Fibroblast of lung (primary cell): ENCODE measurements at regions not wholly inside any gene's neighbourhood (a gene's known extent, or its start where the extent isn't known, plus 50 kb on each side); places are given as distances from the start of the nearest gene placed in this dataset.
"Not testable (repeated sequence)": the region's sequence is repeated elsewhere in the genome, so short reads cannot be mapped to it uniquely, and the experiment has no call there.

Experiments
- DNase-seq, 2 donors: peaks; one replicate each; pipeline versions ENCODE4 v3.0.0 to v3.0.0-alpha.2; 2010; ENCODE audit warnings: low read depth in 2 of 2
- H2AFZ ChIP-seq: 2 replicates; pipeline ENCODE4 v1.5.1; 2012; ENCODE audit warnings: low read length, control low read depth, inconsistent platforms
- H3K27ac ChIP-seq: 2 replicates; pipeline ENCODE4 v1.5.1; 2011; ENCODE audit warnings: low read length, control low read depth; ENCODE audit not compliant: insufficient read depth
- H3K27me3 ChIP-seq: 2 replicates; pipeline ENCODE4 v1.5.1; 2011; ENCODE audit warnings: mild to moderate bottlenecking, low read length; ENCODE audit not compliant: control insufficient read depth, insufficient read depth
- H3K36me3 ChIP-seq: 2 replicates; pipeline ENCODE4 v1.5.1; 2011; ENCODE audit warnings: low read length; ENCODE audit not compliant: control insufficient read depth, insufficient read depth
- H3K4me1 ChIP-seq: 2 replicates; pipeline ENCODE4 v1.5.1; 2011; ENCODE audit warnings: low read length; ENCODE audit not compliant: control insufficient read depth, insufficient read depth; ENCODE audit errors: extremely low read depth
- H3K4me2 ChIP-seq: 2 replicates; pipeline ENCODE4 v1.5.1; 2011; ENCODE audit warnings: low read length, control low read depth; ENCODE audit not compliant: insufficient read depth; ENCODE audit errors: extremely low read depth
- H3K4me3 ChIP-seq, 4 experiments: fragments of 200-600 bp in 1 of 4; sonication (generic) in 1 of 4; replicated peaks in 1 of 4; 2 replicates each; pipeline ENCODE4 v1.5.1; 2011 to 2016; ENCODE audit warnings: low read length in 4 of 4, low read depth in 3 of 4, mild to moderate bottlenecking in 3 of 4, control low read depth in 2 of 4, inconsistent platforms in 1 of 4, mixed read lengths in 1 of 4; ENCODE audit not compliant: insufficient read depth in 1 of 4; ENCODE audit errors: control extremely low read depth in 1 of 4
- H3K79me2 ChIP-seq: 2 replicates; pipeline ENCODE4 v1.5.1; 2012; ENCODE audit warnings: mild to moderate bottlenecking, low read length, inconsistent platforms; ENCODE audit not compliant: control insufficient read depth, insufficient read depth
- H3K9ac ChIP-seq: 2 replicates; pipeline ENCODE4 v1.5.1; 2011; ENCODE audit warnings: mild to moderate bottlenecking, low read length, control low read depth; ENCODE audit not compliant: insufficient read depth
- H3K9me3 ChIP-seq: 2 replicates; pipeline ENCODE4 v1.5.1; 2012; ENCODE audit warnings: low read depth, low read length; ENCODE audit not compliant: control insufficient read depth, insufficient read depth
- H4K20me1 ChIP-seq: 2 replicates; pipeline ENCODE4 v1.5.1; 2011; ENCODE audit warnings: low read length; ENCODE audit not compliant: control insufficient read depth, insufficient read depth; ENCODE audit errors: extremely low read depth
- EZH2 ChIP-seq: IDR thresholded peaks from 2 replicates; pipeline ENCODE4 v1.5.1; 2012; ENCODE audit warnings: low read length, control low read depth, mild to moderate bottlenecking; ENCODE audit errors: missing control alignments
- TF ChIP-seq, protein P1 (sequence below), 2 donors: IDR thresholded peaks in 1 of 2; conservative IDR thresholded peaks in 1 of 2; 1 replicate in 1 of 2; 2 replicates in 1 of 2; pipeline ENCODE4 v1.5.1; 2011 to 2012; ENCODE audit warnings: low read length in 2 of 2, control low read depth in 1 of 2, inconsistent platforms in 1 of 2, low read depth in 1 of 2, mild to moderate bottlenecking in 1 of 2

DNA sequence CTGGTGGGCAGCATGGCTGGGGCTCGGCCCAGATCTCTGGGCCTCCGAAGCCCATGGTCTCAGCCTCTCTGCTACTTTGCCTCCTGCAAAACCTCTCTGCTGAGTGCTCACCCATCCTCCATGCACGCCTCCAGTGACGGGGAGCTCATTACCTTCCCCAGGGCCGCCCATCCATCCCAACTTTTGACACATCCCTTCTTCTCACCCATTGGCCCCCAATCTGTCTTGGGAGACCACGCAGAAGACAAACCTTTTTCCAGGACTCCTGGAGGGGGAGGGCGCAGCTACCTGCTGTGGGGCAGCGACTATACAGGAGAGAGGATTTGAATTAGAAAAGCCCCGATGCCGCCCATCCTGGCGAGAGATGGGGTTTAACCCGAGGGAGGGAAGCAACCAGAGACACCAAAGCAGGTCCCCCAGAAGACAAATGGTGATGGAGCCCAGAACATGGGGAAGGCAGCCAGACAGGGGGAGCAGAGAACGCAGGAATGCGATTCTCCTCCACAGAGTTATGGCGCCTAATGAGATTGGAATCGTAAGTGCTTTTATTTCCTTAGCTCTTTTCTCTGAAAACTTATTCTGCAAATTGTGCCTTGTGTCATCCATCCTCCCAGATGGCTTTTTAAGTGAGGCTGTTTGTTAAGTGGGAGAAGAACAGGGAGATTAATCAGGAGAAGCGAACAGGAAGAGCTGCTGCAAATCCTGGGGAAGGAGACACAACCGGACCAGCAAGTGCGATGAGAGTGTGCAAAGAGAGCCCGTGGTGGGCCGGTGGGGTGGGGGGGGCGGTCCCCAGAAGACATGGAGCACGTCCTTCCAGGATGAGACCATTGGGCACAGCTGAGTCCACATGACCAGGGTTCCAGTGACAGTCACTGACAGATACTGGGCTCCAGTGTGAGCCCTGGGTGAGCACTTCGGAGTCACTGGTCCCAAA is 623.5 kb downstream of the MATN1 start:
- Histone ChIP-seq H2AFZ (no peak overlapping the region), H4K20me1 (no peaks in the 10 kb centered on the region), H3K79me2 (no peaks in the 10 kb centered on the region), H3K36me3 (no peaks in the 10 kb centered on the region), H3K27ac (no peak overlapping the region), H3K4me1 (no peaks in the 10 kb centered on the region), H3K4me3 (no peak overlapping the region), H3K9ac (no peak overlapping the region), H3K4me2 (no peak overlapping the region), H3K9me3 (no peaks in the 10 kb centered on the region), H3K27me3 (no peaks in the 10 kb centered on the region)
- TF ChIP-seq, protein P1, sequence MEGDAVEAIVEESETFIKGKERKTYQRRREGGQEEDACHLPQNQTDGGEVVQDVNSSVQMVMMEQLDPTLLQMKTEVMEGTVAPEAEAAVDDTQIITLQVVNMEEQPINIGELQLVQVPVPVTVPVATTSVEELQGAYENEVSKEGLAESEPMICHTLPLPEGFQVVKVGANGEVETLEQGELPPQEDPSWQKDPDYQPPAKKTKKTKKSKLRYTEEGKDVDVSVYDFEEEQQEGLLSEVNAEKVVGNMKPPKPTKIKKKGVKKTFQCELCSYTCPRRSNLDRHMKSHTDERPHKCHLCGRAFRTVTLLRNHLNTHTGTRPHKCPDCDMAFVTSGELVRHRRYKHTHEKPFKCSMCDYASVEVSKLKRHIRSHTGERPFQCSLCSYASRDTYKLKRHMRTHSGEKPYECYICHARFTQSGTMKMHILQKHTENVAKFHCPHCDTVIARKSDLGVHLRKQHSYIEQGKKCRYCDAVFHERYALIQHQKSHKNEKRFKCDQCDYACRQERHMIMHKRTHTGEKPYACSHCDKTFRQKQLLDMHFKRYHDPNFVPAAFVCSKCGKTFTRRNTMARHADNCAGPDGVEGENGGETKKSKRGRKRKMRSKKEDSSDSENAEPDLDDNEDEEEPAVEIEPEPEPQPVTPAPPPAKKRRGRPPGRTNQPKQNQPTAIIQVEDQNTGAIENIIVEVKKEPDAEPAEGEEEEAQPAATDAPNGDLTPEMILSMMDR (conservative IDR thresholded peaks at IDR 0.05 in 1 of 2, IDR thresholded peaks at IDR 0.05 in 1 of 2; ENCODE audit: low read depth in 1 of 2, low read length in 2 of 2), result no peak
- TF ChIP-seq EZH2, result no peak
- no peak for DNase-seq

DNA sequence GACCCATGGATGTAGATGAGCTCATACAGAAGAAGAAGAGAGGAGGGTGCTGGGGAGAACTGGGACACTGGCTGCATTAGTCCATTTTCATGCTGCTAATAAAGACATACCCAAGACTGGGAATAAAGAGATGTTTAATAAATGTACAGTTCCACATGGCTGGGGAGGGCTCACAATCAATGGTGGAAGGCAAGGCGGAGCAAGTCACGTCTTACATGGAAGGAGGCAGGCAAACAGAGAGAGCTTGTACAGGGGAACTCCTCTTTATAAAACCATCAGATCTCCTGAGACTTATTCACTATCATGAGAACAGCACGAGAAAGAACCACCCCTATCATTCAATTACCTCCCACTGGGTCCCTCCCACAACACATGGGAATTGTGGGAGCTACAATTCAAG is 625.5 kb downstream of the MATN1 start:
- H3K9ac ChIP-seq, H2AFZ ChIP-seq, H4K20me1 ChIP-seq, DNase-seq, H3K27ac ChIP-seq, H3K79me2 ChIP-seq, H3K4me3 ChIP-seq, H3K4me2 ChIP-seq, H3K36me3 ChIP-seq, H3K4me1 ChIP-seq, H3K9me3 ChIP-seq, H3K27me3 ChIP-seq: not testable (repeated sequence)

DNA sequence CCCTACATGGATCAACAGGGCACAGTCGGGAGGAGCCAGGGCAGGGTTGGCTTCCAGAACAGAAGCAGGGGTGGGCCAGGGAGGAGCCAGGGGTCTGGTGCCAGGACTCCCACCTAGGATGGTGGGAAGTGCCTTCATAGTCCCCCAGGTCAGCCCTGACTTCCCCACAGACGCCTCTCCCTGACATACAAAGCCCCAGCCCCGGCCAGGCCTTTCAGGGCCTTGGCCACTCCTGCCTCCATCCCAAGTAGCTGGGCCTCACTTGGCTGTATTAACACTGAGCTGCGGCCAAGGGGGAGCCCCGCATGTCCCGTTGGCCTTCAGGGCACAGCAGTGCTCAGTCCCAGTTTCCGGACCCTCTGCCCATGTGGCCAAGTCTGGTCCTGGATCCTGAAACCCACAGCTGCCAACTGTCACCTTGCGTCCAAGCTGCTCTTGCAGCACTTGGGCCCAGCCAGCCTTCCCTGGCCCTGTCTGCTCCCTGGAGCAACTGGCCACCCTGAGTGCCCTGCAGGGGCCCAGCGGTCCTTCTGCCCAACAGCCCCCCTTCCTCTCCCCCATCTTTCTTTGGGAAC is 627.8 kb downstream of the MATN1 start:
- no peak overlapping the region for H3K4me3 ChIP-seq
- no peak overlapping the region for H3K4me2 ChIP-seq
- H3K79me2 ChIP-seq, result no peaks in the 10 kb centered on the region
- no peak for DNase-seq
- H2AFZ ChIP-seq, result no peak overlapping the region
- H4K20me1 ChIP-seq, result no peaks in the 10 kb centered on the region
- TF ChIP-seq, protein P1 (conservative IDR thresholded peaks at IDR 0.05 in 1 of 2, IDR thresholded peaks at IDR 0.05 in 1 of 2; ENCODE audit: low read depth in 1 of 2, low read length in 2 of 2), result no peak
- no peak for TF ChIP-seq EZH2
- H3K9ac ChIP-seq, result no peak overlapping the region
- H3K36me3 ChIP-seq, result no peaks in the 10 kb centered on the region
- no peaks in the 10 kb centered on the region for H3K4me1 ChIP-seq
- no peaks in the 10 kb centered on the region for H3K9me3 ChIP-seq
- H3K27ac ChIP-seq, result no peak overlapping the region
- no peaks in the 10 kb centered on the region for H3K27me3 ChIP-seq
